IPS DF 6.9 (cell line): ENCODE measurements at regions not wholly inside any gene's neighbourhood (a gene's known extent, or its start where the extent isn't known, plus 50 kb on each side); places are given as distances from the start of the nearest gene placed in this dataset.
"Not testable (repeated sequence)": the region's sequence is repeated elsewhere in the genome, so short reads cannot be mapped to it uniquely, and the experiment has no call there.

ENCODE experiments used
- DNase-seq: peaks from one replicate; pipeline ENCODE4 v3.0.0-alpha.2; 2013; ENCODE audit warnings: low read depth, low spot score
- H3K27ac ChIP-seq: one replicate; pipeline ENCODE4 v1.5.1; 2013; ENCODE audit warnings: low read length, control low read depth
- H3K27me3 ChIP-seq: 2 replicates; pipeline ENCODE4 v1.6.1; 2013; ENCODE audit warnings: mild to moderate bottlenecking, low read length; ENCODE audit not compliant: control insufficient read depth, insufficient read depth
- H3K36me3 ChIP-seq: 2 replicates; pipeline ENCODE4 v1.6.1; 2013; ENCODE audit warnings: low read length; ENCODE audit not compliant: control insufficient read depth, insufficient read depth
- H3K4me1 ChIP-seq: 2 replicates; pipeline ENCODE4 v1.6.1; 2013; ENCODE audit warnings: low read length; ENCODE audit not compliant: control insufficient read depth, insufficient read depth
- H3K4me3 ChIP-seq: 2 replicates; pipeline ENCODE4 v1.5.1; 2013; ENCODE audit warnings: mild to moderate bottlenecking, low read length
- H3K9me3 ChIP-seq: 2 replicates; pipeline ENCODE4 v1.6.1; 2013; ENCODE audit warnings: low read length, inconsistent platforms; ENCODE audit not compliant: control insufficient read depth, insufficient read depth
- WGBS: extraction: QIAGEN DNeasy Blood & Tissue Kit; methylation state at CpG from one replicate; pipeline ENCODE4 v1.1.7; 2013; ENCODE audit warnings: mixed read lengths, missing lambda C conversion rate; ENCODE audit not compliant: insufficient read length, insufficient coverage; 5-methylcytosine and 5-hydroxymethylcytosine counted together

GRCh38 chr3:6425289-6425820 is 435.6 kb upstream of the GRM7 start:
- no peak overlapping the region for H3K27ac ChIP-seq
- no CpG with 5 or more reads among the region's 6 CpGs for WGBS
- no peaks in the 10 kb centered on the region for H3K27me3 ChIP-seq
- H3K36me3 ChIP-seq, result no peaks in the 10 kb centered on the region
- no peaks in the 10 kb centered on the region for H3K4me1 ChIP-seq
- H3K9me3 ChIP-seq, result no peaks in the 10 kb centered on the region; the same call in 1 of the 2 replicates
- H3K4me3 ChIP-seq, result no peak overlapping the region
- DNase-seq, result no peak

GRCh38 chr3:6428276-6428675 is 432.6 kb upstream of the GRM7 start:
- not testable (repeated sequence) for H3K27ac ChIP-seq, H3K9me3 ChIP-seq, H3K36me3 ChIP-seq, DNase-seq, H3K4me1 ChIP-seq, H3K27me3 ChIP-seq, H3K4me3 ChIP-seq
- no CpG with 5 or more reads among the region's 2 CpGs for WGBS

GRCh38 chr3:6435951-6436350 is 425.0 kb upstream of the GRM7 start:
- DNase-seq, result no peak
- H3K4me3 ChIP-seq, result no peak overlapping the region
- H3K36me3 ChIP-seq, result no peaks in the 10 kb centered on the region
- H3K9me3 ChIP-seq, result no peaks in the 10 kb centered on the region; the same call in 1 of the 2 replicates
- no peak overlapping the region for H3K27ac ChIP-seq
- no peaks in the 10 kb centered on the region for H3K27me3 ChIP-seq
- no CpG with 5 or more reads among the region's 1 CpG for WGBS
- no peaks in the 10 kb centered on the region for H3K4me1 ChIP-seq

GRCh38 chr3:6437631-6438030 is 423.3 kb upstream of the GRM7 start:
- no peak for DNase-seq
- Histone ChIP-seq H3K4me3 (no peak overlapping the region), H3K4me1 (no peaks in the 10 kb centered on the region), H3K27me3 (no peaks in the 10 kb centered on the region), H3K27ac (no peak overlapping the region), H3K36me3 (no peaks in the 10 kb centered on the region), H3K9me3 (no peaks in the 10 kb centered on the region; the same call in 1 of the 2 replicates)
- WGBS, result no CpG with 5 or more reads among the region's 3 CpGs

GRCh38 chr3:6438031-6438430 is 422.9 kb upstream of the GRM7 start:
- H3K9me3 ChIP-seq, result no peaks in the 10 kb centered on the region; the same call in 1 of the 2 replicates
- no peaks in the 10 kb centered on the region for H3K27me3 ChIP-seq
- H3K4me1 ChIP-seq, result no peaks in the 10 kb centered on the region
- H3K27ac ChIP-seq, result no peak overlapping the region
- H3K4me3 ChIP-seq, result no peak overlapping the region
- no CpG with 5 or more reads among the region's 3 CpGs for WGBS
- DNase-seq, result no peak
- H3K36me3 ChIP-seq, result no peaks in the 10 kb centered on the region

- Histone ChIP-seq H3K9me3 (no peaks in the 10 kb centered on the region; the same call in 1 of the 2 replicates), H3K36me3 (no peaks in the 10 kb centered on the region), H3K4me1 (no peaks in the 10 kb centered on the region), H3K27me3 (no peaks in the 10 kb centered on the region), H3K4me3 (no peak overlapping the region), H3K27ac (no peak overlapping the region)
- DNase-seq, result no peak
- WGBS, result no CpG with 5 or more reads among the region's 8 CpGs
Observed at GRCh38 chr3:6439226-6439625, 421.7 kb upstream of the GRM7 start.

GRCh38 chr3:6439824-6440223 is 421.1 kb upstream of the GRM7 start:
- no peaks in the 10 kb centered on the region for H3K36me3 ChIP-seq
- no peaks in the 10 kb centered on the region for H3K27me3 ChIP-seq
- no peaks in the 10 kb centered on the region; the same call in 1 of the 2 replicates for H3K9me3 ChIP-seq
- DNase-seq, result no peak
- H3K4me1 ChIP-seq, result no peaks in the 10 kb centered on the region
- no CpG with 5 or more reads among the region's 1 CpG for WGBS
- H3K27ac ChIP-seq, result no peak overlapping the region
- H3K4me3 ChIP-seq, result no peak overlapping the region

- Histone ChIP-seq H3K36me3 (no peaks in the 10 kb centered on the region), H3K27ac (no peak overlapping the region), H3K27me3 (no peaks in the 10 kb centered on the region), H3K4me3 (no peak overlapping the region), H3K4me1 (no peaks in the 10 kb centered on the region), H3K9me3 (no peaks in the 10 kb centered on the region; the same call in none of the 2 replicates)
- no peak for DNase-seq
- WGBS, result no CpG with 5 or more reads among the region's 1 CpG
Observed at GRCh38 chr3:6444888-6445658, 415.8 kb upstream of the GRM7 start.

GRCh38 chr3:6447166-6447801 is 413.6 kb upstream of the GRM7 start:
- Histone ChIP-seq H3K27ac (no peak overlapping the region), H3K9me3 (no peaks in the 10 kb centered on the region; the same call in none of the 2 replicates), H3K36me3 (no peaks in the 10 kb centered on the region), H3K4me3 (no peak overlapping the region), H3K27me3 (no peaks in the 10 kb centered on the region), H3K4me1 (no peaks in the 10 kb centered on the region)
- no peak for DNase-seq
- no CpG with 5 or more reads among the region's 5 CpGs for WGBS

- Histone ChIP-seq H3K4me3 (no peak overlapping the region), H3K27ac (no peak overlapping the region), H3K36me3 (no peaks in the 10 kb centered on the region), H3K27me3 (no peaks in the 10 kb centered on the region), H3K4me1 (no peaks in the 10 kb centered on the region), H3K9me3 (no peaks in the 10 kb centered on the region; the same call in none of the 2 replicates)
- no CpG with 5 or more reads among the region's 4 CpGs for WGBS
- no peak for DNase-seq
Observed at GRCh38 chr3:6448011-6448410, 412.9 kb upstream of the GRM7 start.
